ENCODE measurements at regions not wholly inside any gene's neighbourhood (a gene's known extent, or its start where the extent isn't known, plus 50 kb on each side); places are given as distances from the start of the nearest gene placed in this dataset.

- no peak for TF ChIP-seq CTCF (IDR thresholded peaks at IDR 0.05)
- TF ChIP-seq EZH2 (IDR thresholded peaks at IDR 0.05; ENCODE audit: borderline replicate concordance, insufficient read depth, low read depth, low read length, poor library complexity, severe bottlenecking) = no peak
Observed at GRCh38 chr7:50182759-50183158, 89.7 kb upstream of the ZPBP start.

Measured in B cell (primary cell).